Thoracic aorta (tissue), 2 donors: ENCODE measurements at regions not wholly inside any gene's neighbourhood (a gene's known extent, or its start where the extent isn't known, plus 50 kb on each side); places are given as distances from the start of the nearest gene placed in this dataset.

Experiments
- ATAC-seq: fragments of 150-250 bp; one replicate; pipeline ENCODE4 v1.8.0; 2017; ENCODE audit warnings: low read depth; ENCODE audit not compliant: insufficient number of reproducible peaks, low FRiP score
- DNase-seq: peaks from one replicate; pipeline ENCODE4 v3.0.0-alpha.2; 2020; ENCODE audit warnings: low spot score
- H3K27ac ChIP-seq, 2 donors: fragments of 200-600 bp; sonication (generic); 1 replicate in 1 of 2; 2 replicates in 1 of 2; pipeline ENCODE4 v1.5.1; 2016; ENCODE audit warnings: mild to moderate bottlenecking in 2 of 2, moderate library complexity in 2 of 2
- H3K27me3 ChIP-seq: fragments of 200-600 bp; sonication (generic); replicated peaks from 2 replicates; pipeline ENCODE4 v1.6.0; 2016; ENCODE audit warnings: mild to moderate bottlenecking; ENCODE audit not compliant: insufficient read depth
- H3K36me3 ChIP-seq: fragments of 200-600 bp; sonication (generic); one replicate; pipeline ENCODE4 v1.5.1; 2016
- H3K4me1 ChIP-seq, 2 donors: fragments of 200-600 bp; sonication (generic); 1 replicate in 1 of 2; 2 replicates in 1 of 2; pipeline versions ENCODE4 v1.5.1 to v1.6.0; 2016; ENCODE audit warnings: low read depth in 2 of 2, mild to moderate bottlenecking in 1 of 2; ENCODE audit not compliant: control insufficient read depth in 1 of 2
- H3K4me3 ChIP-seq: fragments of 200-600 bp; sonication (generic); 2 replicates; pipeline ENCODE4 v1.5.1; 2016; ENCODE audit warnings: mild to moderate bottlenecking
- H3K9me3 ChIP-seq: fragments of 200-600 bp; sonication (generic); 2 replicates; pipeline ENCODE4 v1.5.1; 2016
- TF ChIP-seq, protein P1 (sequence below): fragments of 200-600 bp; sonication (generic); IDR thresholded peaks from one replicate; pipeline ENCODE4 v1.5.1; 2019; ENCODE audit warnings: antibody characterized with exemption

GRCh38 chr4:67092351-67092750 is 453.0 kb downstream of the CENPC start:
- no peak for DNase-seq
- H3K36me3 ChIP-seq: no peaks in the 10 kb centered on the region
- no peaks in the 10 kb centered on the region for H3K27me3 ChIP-seq
- ATAC-seq: no peak
- H3K27ac ChIP-seq: no peak overlapping the region
- TF ChIP-seq, protein P1, sequence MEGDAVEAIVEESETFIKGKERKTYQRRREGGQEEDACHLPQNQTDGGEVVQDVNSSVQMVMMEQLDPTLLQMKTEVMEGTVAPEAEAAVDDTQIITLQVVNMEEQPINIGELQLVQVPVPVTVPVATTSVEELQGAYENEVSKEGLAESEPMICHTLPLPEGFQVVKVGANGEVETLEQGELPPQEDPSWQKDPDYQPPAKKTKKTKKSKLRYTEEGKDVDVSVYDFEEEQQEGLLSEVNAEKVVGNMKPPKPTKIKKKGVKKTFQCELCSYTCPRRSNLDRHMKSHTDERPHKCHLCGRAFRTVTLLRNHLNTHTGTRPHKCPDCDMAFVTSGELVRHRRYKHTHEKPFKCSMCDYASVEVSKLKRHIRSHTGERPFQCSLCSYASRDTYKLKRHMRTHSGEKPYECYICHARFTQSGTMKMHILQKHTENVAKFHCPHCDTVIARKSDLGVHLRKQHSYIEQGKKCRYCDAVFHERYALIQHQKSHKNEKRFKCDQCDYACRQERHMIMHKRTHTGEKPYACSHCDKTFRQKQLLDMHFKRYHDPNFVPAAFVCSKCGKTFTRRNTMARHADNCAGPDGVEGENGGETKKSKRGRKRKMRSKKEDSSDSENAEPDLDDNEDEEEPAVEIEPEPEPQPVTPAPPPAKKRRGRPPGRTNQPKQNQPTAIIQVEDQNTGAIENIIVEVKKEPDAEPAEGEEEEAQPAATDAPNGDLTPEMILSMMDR: no peak
- H3K4me1 ChIP-seq: no peaks in the 10 kb centered on the region
- no peak overlapping the region for H3K4me3 ChIP-seq
- H3K9me3 ChIP-seq: no peaks in the 10 kb centered on the region

GRCh38 chr4:67091673-67092072 is 453.6 kb downstream of the CENPC start:
- H3K9me3 ChIP-seq: no peaks in the 10 kb centered on the region
- H3K36me3 ChIP-seq: no peaks in the 10 kb centered on the region
- H3K4me3 ChIP-seq: no peak overlapping the region
- H3K27me3 ChIP-seq: no peaks in the 10 kb centered on the region
- no peak for ATAC-seq
- no peak for DNase-seq
- no peaks in the 10 kb centered on the region for H3K4me1 ChIP-seq
- TF ChIP-seq, protein P1: no peak
- H3K27ac ChIP-seq: no peak overlapping the region

- ATAC-seq: no peak
- Histone ChIP-seq H3K4me3 (no peak overlapping the region), H3K9me3 (no peaks in the 10 kb centered on the region), H3K36me3 (no peaks in the 10 kb centered on the region), H3K4me1 (no peaks in the 10 kb centered on the region), H3K27ac (no peak overlapping the region), H3K27me3 (no peaks in the 10 kb centered on the region)
- TF ChIP-seq, protein P1: no peak
- no peak for DNase-seq
These were observed 457.4 kb downstream of the CENPC start for GRCh38 chr4:67087897-67088296.

DNA sequence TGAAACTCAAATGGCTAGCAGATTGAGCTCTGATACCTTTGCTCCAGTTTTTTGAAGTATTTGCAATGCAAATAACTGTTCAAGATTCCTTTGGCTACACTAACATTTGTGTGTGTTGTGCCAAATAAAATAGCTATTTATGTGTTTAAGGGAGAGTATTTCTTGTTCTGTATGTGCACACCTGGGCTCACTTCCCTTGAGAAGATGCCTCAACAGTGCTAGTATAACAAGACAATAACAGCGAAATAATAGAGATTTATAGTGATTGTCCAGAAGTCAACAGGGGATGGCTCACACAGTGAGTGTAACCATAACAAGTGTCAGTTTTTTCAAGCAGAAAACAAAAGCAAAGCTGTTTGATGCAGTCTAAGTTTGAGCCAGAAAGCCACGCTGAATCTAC is 460.5 kb downstream of the CENPC start:
- no peak for ATAC-seq
- H3K27me3 ChIP-seq: no peaks in the 10 kb centered on the region
- no peaks in the 10 kb centered on the region for H3K9me3 ChIP-seq
- H3K4me1 ChIP-seq: no peaks in the 10 kb centered on the region
- TF ChIP-seq, protein P1: no peak
- DNase-seq: no peak
- no peak overlapping the region for H3K4me3 ChIP-seq
- no peak overlapping the region for H3K27ac ChIP-seq
- no peaks in the 10 kb centered on the region for H3K36me3 ChIP-seq

DNA sequence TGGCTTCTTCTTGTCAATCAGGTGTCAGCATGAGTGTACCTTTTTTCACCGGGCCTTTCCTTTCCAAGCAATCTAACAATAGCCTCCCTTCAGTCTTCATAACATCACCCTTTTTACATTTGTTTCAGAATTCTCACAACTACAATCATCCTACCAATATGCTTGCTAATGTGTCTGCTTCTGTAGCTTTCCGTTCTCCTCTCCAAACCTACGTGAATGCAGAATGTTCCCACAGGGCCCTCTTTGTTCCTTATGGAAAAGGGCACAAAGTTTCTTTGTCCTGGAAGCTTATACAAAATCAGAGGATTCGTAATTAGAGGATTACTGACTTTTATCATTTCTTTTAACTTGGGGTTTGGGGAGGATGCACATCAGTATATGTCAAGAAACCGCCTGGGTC is 461.8 kb downstream of the CENPC start:
- TF ChIP-seq, protein P1: no peak
- no peaks in the 10 kb centered on the region for H3K4me1 ChIP-seq
- ATAC-seq: no peak

More for the DNA sequence above, 461.8 kb downstream of the CENPC start:
- DNase-seq: no peak
- Histone ChIP-seq H3K4me3 (no peak overlapping the region), H3K27me3 (no peaks in the 10 kb centered on the region), H3K9me3 (no peaks in the 10 kb centered on the region), H3K36me3 (no peaks in the 10 kb centered on the region), H3K27ac (no peak overlapping the region)
